ENCODE measurements at regions not wholly inside any gene's neighbourhood (a gene's known extent, or its start where the extent isn't known, plus 50 kb on each side); places are given as distances from the start of the nearest gene placed in this dataset.

- no peaks in the 10 kb centered on the region for H3F3A ChIP-seq (ENCODE audit: insufficient read depth, low read length, poor library complexity, severe bottlenecking)
- H3K79me2 ChIP-seq (replicated peaks; ENCODE audit: insufficient read depth, low read length) = no peaks in the 10 kb centered on the region
- no peak overlapping the region for H3K4me3 ChIP-seq (ENCODE audit: low read length)
- no peaks in the 10 kb centered on the region for H3K9me2 ChIP-seq (ENCODE audit: insufficient read depth, low read length)
- no peak overlapping the region for H3K9ac ChIP-seq (ENCODE audit: low read length)
- H3K9me3 ChIP-seq (ENCODE audit: low read length) = no peaks in the 10 kb centered on the region
- H3K27ac ChIP-seq (ENCODE audit: low read length) = no peak overlapping the region
- H4K20me1 ChIP-seq (ENCODE audit: insufficient read depth) = no peaks in the 10 kb centered on the region
- no peaks in the 10 kb centered on the region for H3K27me3 ChIP-seq (ENCODE audit: insufficient read depth, low read depth, low read length)
- TF ChIP-seq REST (IDR thresholded peaks at IDR 0.05; ENCODE audit: borderline replicate concordance) (no peak), EZH2 (IDR thresholded peaks at IDR 0.05; ENCODE audit: borderline replicate concordance, insufficient read depth, low read length, poor library complexity, severe bottlenecking) (no peak), MXI1 (conservative IDR thresholded peaks at IDR 0.05; ENCODE audit: poor library complexity, severe bottlenecking) (no peak), CTCF (IDR thresholded peaks at IDR 0.05; ENCODE audit: poor library complexity, severe bottlenecking) (no peak), POLR2AphosphoS5 (IDR thresholded peaks at IDR 0.05) (no peak), RAD21 (conservative IDR thresholded peaks at IDR 0.05) (no peak), SMC3 (conservative IDR thresholded peaks at IDR 0.05; ENCODE audit: poor library complexity) (no peak), TAF1 (IDR thresholded peaks at IDR 0.05; ENCODE audit: low read depth) (no peak), EP300 (conservative IDR thresholded peaks at IDR 0.05; ENCODE audit: poor library complexity, severe bottlenecking) (no peak)
- no peak overlapping the region for H3K4me2 ChIP-seq (ENCODE audit: low read length)
- H3K36me3 ChIP-seq (ENCODE audit: insufficient read depth, low read length) = no peaks in the 10 kb centered on the region
- H2AFZ ChIP-seq (ENCODE audit: low read depth, low read length) = no peak overlapping the region
These were observed 415.8 kb upstream of the GRM7 start for GRCh38 chr3:6444888-6445658.

GRCh38 chr3:6447166-6447801, 413.6 kb upstream of the GRM7 start:
- H3K9me3 ChIP-seq (ENCODE audit: low read length) = no peaks in the 10 kb centered on the region
- no peaks in the 10 kb centered on the region for H4K20me1 ChIP-seq (ENCODE audit: insufficient read depth)
- H3K4me3 ChIP-seq (ENCODE audit: low read length) = no peak overlapping the region
- H3K79me2 ChIP-seq (replicated peaks; ENCODE audit: insufficient read depth, low read length) = no peaks in the 10 kb centered on the region
- no peaks in the 10 kb centered on the region for H3K27me3 ChIP-seq (ENCODE audit: insufficient read depth, low read depth, low read length)
- H2AFZ ChIP-seq (ENCODE audit: low read depth, low read length) = no peak overlapping the region
- no peaks in the 10 kb centered on the region for H3F3A ChIP-seq (ENCODE audit: insufficient read depth, low read length, poor library complexity, severe bottlenecking)
- H3K9me2 ChIP-seq (ENCODE audit: insufficient read depth, low read length) = no peaks in the 10 kb centered on the region
- TF ChIP-seq CTCF (IDR thresholded peaks at IDR 0.05; ENCODE audit: poor library complexity, severe bottlenecking) (no peak), SMC3 (conservative IDR thresholded peaks at IDR 0.05; ENCODE audit: poor library complexity) (no peak), POLR2AphosphoS5 (IDR thresholded peaks at IDR 0.05) (no peak), TAF1 (IDR thresholded peaks at IDR 0.05; ENCODE audit: low read depth) (no peak), MXI1 (conservative IDR thresholded peaks at IDR 0.05; ENCODE audit: poor library complexity, severe bottlenecking) (no peak), EP300 (conservative IDR thresholded peaks at IDR 0.05; ENCODE audit: poor library complexity, severe bottlenecking) (no peak), REST (IDR thresholded peaks at IDR 0.05; ENCODE audit: borderline replicate concordance) (no peak), EZH2 (IDR thresholded peaks at IDR 0.05; ENCODE audit: borderline replicate concordance, insufficient read depth, low read length, poor library complexity, severe bottlenecking) (no peak), RAD21 (conservative IDR thresholded peaks at IDR 0.05) (no peak)
- H3K4me2 ChIP-seq (ENCODE audit: low read length) = no peak overlapping the region
- H3K36me3 ChIP-seq (ENCODE audit: insufficient read depth, low read length) = no peaks in the 10 kb centered on the region
- no peak overlapping the region for H3K27ac ChIP-seq (ENCODE audit: low read length)
- no peak overlapping the region for H3K9ac ChIP-seq (ENCODE audit: low read length)
